ENCODE measurements at regions not wholly inside any gene's neighbourhood (a gene's known extent, or its start where the extent isn't known, plus 50 kb on each side); places are given as distances from the start of the nearest gene placed in this dataset.

DNA sequence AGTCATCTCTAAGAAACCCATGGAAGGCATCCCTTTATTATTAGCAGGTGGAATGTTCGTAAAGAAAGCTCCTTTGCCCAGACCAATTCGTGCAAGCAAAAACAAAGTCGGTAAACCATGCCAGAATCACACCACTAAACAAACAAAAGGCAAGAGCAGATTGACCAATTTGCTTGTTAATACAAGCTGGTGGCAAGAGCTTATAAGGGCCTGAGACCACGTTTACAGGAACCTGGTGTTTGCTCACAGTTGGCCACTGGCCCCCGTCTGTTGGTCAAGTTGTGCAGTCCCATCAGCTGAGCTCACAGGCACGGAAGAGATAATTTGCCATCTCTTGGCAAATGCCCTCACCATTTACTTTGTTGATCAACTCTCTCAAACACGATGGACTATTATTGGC lies 342.2 kb upstream of the MKI67 start:
- BruUV-seq (replicated peaks), result no TSS peak
- dilution Hi-C loops (cut with MboI; ENCODE audit: extremely low pct_ligation_motif_present, low sequenced_read_pairs) (no loop called here), intact Hi-C loops (cut with micrococcal nuclease) (no loop called here)
- FAIRE-seq, result no peak
- Histone ChIP-seq H3K36me3 (ENCODE audit: control insufficient read depth in 2 of 2, extremely low read depth in 1 of 2, insufficient read depth in 2 of 2, low read length in 2 of 2) (no peaks in the 10 kb centered on the region), H3K4me2 (ENCODE audit: insufficient read depth, low read length) (no peak overlapping the region), H3K9me1 (replicated peaks; ENCODE audit: control insufficient read depth, extremely low read depth, insufficient read depth, low read length) (no peaks in the 10 kb centered on the region), H3K79me2 (ENCODE audit: control insufficient read depth, insufficient read depth, low read length) (no peaks in the 10 kb centered on the region), H2AFZ (ENCODE audit: low read depth, low read length) (no peak overlapping the region), H3K27ac (ENCODE audit: insufficient read depth, low read depth, low read length) (no peak overlapping the region), H4K20me1 (replicated peaks; ENCODE audit: control insufficient read depth, extremely low read depth, insufficient read depth, low read length) (no peaks in the 10 kb centered on the region), H3K4me3 (replicated peaks in 1 of 3; ENCODE audit: insufficient read depth in 1 of 3, low read depth in 1 of 3, low read length in 3 of 3) (no peak overlapping the region), H3K27me3 (ENCODE audit: control insufficient read depth in 2 of 2, insufficient read depth in 2 of 2, low read length in 2 of 2) (no peaks in the 10 kb centered on the region), H3K9me3 (replicated peaks; ENCODE audit: control insufficient read depth, insufficient read depth, low read length) (peaks cover 5% of the 10 kb centered on the region), H3K9ac (replicated peaks; ENCODE audit: extremely low read depth, insufficient read depth, low read length) (no peak overlapping the region), H3K4me1 (ENCODE audit: control insufficient read depth, extremely low read depth, insufficient read depth, low read length) (no peaks in the 10 kb centered on the region)
- ChIA-PET POLR2A (no interaction called here), CTCF (no interaction called here)
- no peak for DNase-seq (ENCODE audit: low read depth, low spot score)
- no peak for TF ChIP-seq JUN (IDR thresholded peaks at IDR 0.05; ENCODE audit: borderline replicate concordance, insufficient read depth, insufficient read length, low read depth)
- no peak for TF ChIP-seq FOS (IDR thresholded peaks at IDR 0.05; ENCODE audit: borderline replicate concordance, insufficient read depth, low read length)
- TF ChIP-seq CTCF (IDR thresholded peaks at IDR 0.05; ENCODE audit: extremely low read depth in 1 of 2, insufficient read depth in 1 of 2, low read depth in 1 of 2, low read length in 2 of 2), result no peak
- TF ChIP-seq POLR2A (IDR thresholded peaks at IDR 0.05; ENCODE audit: low read depth, low read length), result no peak
- TF ChIP-seq, protein P1, sequence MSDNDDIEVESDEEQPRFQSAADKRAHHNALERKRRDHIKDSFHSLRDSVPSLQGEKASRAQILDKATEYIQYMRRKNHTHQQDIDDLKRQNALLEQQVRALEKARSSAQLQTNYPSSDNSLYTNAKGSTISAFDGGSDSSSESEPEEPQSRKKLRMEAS (IDR thresholded peaks at IDR 0.05; ENCODE audit: insufficient read depth, insufficient read length), result no peak
- TF ChIP-seq GATA2 (IDR thresholded peaks at IDR 0.05; ENCODE audit: insufficient read depth, insufficient read length, low read depth, low read length), result no peak
- no peak for TF ChIP-seq MYC (IDR thresholded peaks at IDR 0.05; ENCODE audit: low read depth, low read length)
- TF ChIP-seq EZH2 (IDR thresholded peaks at IDR 0.05; ENCODE audit: borderline replicate concordance, low read depth, low read length, severe bottlenecking), result no peak
- no peak for TF ChIP-seq POLR2AphosphoS5 (IDR thresholded peaks at IDR 0.05; ENCODE audit: insufficient read depth, low read depth, low read length)
